Neural cell (in vitro differentiated cells): ENCODE measurements at regions not wholly inside any gene's neighbourhood (a gene's known extent, or its start where the extent isn't known, plus 50 kb on each side); places are given as distances from the start of the nearest gene placed in this dataset.
"Not testable (repeated sequence)": the region's sequence is repeated elsewhere in the genome, so short reads cannot be mapped to it uniquely, and the experiment has no call there.

Experiments used
- H2AFZ ChIP-seq: fragments of 200-600, 300-800 bp; sonication (generic), shearing (Covaris generic); 2 replicates; pipeline ENCODE4 v1.6.0; 2014; ENCODE audit warnings: low read depth, mild to moderate bottlenecking, antibody characterized with exemption, low read length, moderate library complexity
- H3F3A ChIP-seq: fragments of 200-600 bp; shearing (Covaris generic); 2 replicates; pipeline ENCODE4 v1.6.1; 2016; ENCODE audit warnings: mild to moderate bottlenecking, moderate library complexity, mixed read lengths, antibody characterized with exemption, low read length; ENCODE audit not compliant: insufficient read depth, poor library complexity, severe bottlenecking
- H3K27ac ChIP-seq: fragments of 200-600, 300-800 bp; sonication (generic), shearing (Covaris generic); 2 replicates; pipeline ENCODE4 v1.5.1; 2014; ENCODE audit warnings: mild to moderate bottlenecking, low read length, moderate library complexity
- H3K27me3 ChIP-seq: fragments of 300-800, 200-600 bp; sonication (generic), shearing (Covaris generic); 2 replicates; pipeline ENCODE4 v1.6.0; 2014; ENCODE audit warnings: mild to moderate bottlenecking, low read depth, low read length, moderate library complexity; ENCODE audit not compliant: insufficient read depth
- H3K36me3 ChIP-seq: fragments of 300-800, 200-600 bp; sonication (generic), shearing (Covaris generic); 2 replicates; pipeline ENCODE4 v1.5.1; 2014; ENCODE audit warnings: mild to moderate bottlenecking, antibody characterized with exemption, low read length, moderate library complexity; ENCODE audit not compliant: insufficient read depth
- H3K4me2 ChIP-seq: fragments of 300-800, 200-600 bp; sonication (generic), shearing (Covaris generic); 2 replicates; pipeline ENCODE4 v1.6.0; 2014; ENCODE audit warnings: mild to moderate bottlenecking, low read length
- H3K4me3 ChIP-seq: fragments of 300-800, 200-600 bp; sonication (generic), shearing (Covaris generic); 2 replicates; pipeline ENCODE4 v1.5.1; 2014; ENCODE audit warnings: mild to moderate bottlenecking, low read length, moderate library complexity
- H3K79me2 ChIP-seq: fragments of 200-600 bp; shearing (Covaris generic); replicated peaks from 2 replicates; pipeline ENCODE4 v1.6.0; 2014; ENCODE audit warnings: mild to moderate bottlenecking, low read length, moderate library complexity; ENCODE audit not compliant: insufficient read depth
- H3K9ac ChIP-seq: fragments of 300-800, 200-600 bp; sonication (generic), shearing (Covaris generic); 2 replicates; pipeline ENCODE4 v1.6.1; 2016; ENCODE audit warnings: mild to moderate bottlenecking, low read length, mixed read lengths
- H3K9me2 ChIP-seq: fragments of 200-600 bp; shearing (Covaris generic); 2 replicates; pipeline ENCODE4 v1.6.1; 2016; ENCODE audit warnings: mild to moderate bottlenecking, low read length, mixed read lengths; ENCODE audit not compliant: insufficient read depth
- H3K9me3 ChIP-seq: fragments of 200-600, 300-800 bp; sonication (generic), shearing (Covaris generic); 2 replicates; pipeline ENCODE4 v1.6.1; 2016; ENCODE audit warnings: mild to moderate bottlenecking, mixed run types, low read length, moderate library complexity, mixed read lengths
- H4K20me1 ChIP-seq: fragments of 200-600 bp; shearing (Covaris generic); 2 replicates; pipeline ENCODE4 v1.6.1; 2016; ENCODE audit warnings: mild to moderate bottlenecking, mixed run types; ENCODE audit not compliant: insufficient read depth
- CTCF ChIP-seq: fragments of 450-650 bp; IDR thresholded peaks from 2 replicates; pipeline ENCODE4 v1.5.1; 2014; ENCODE audit warnings: antibody characterized with exemption, mild to moderate bottlenecking, moderate library complexity; ENCODE audit not compliant: poor library complexity, severe bottlenecking
- EP300 ChIP-seq: fragments of 450-650 bp; conservative IDR thresholded peaks from 2 replicates; pipeline ENCODE4 v1.6.1; 2014; ENCODE audit warnings: antibody characterized with exemption, mild to moderate bottlenecking, moderate library complexity; ENCODE audit not compliant: poor library complexity, severe bottlenecking
- EZH2 ChIP-seq: fragments of 200-600, 300-800 bp; shearing (Covaris generic), sonication (generic); IDR thresholded peaks from 2 replicates; pipeline ENCODE4 v1.6.1; 2014; ENCODE audit warnings: antibody characterized with exemption, low read length, borderline replicate concordance, mild to moderate bottlenecking; ENCODE audit not compliant: insufficient read depth, poor library complexity, severe bottlenecking
- MXI1 ChIP-seq: fragments of 450-650 bp; conservative IDR thresholded peaks from 2 replicates; pipeline ENCODE4 v1.6.1; 2014; ENCODE audit warnings: antibody characterized with exemption, mild to moderate bottlenecking; ENCODE audit not compliant: poor library complexity, severe bottlenecking
- POLR2AphosphoS5 ChIP-seq: IDR thresholded peaks from 2 replicates; pipeline ENCODE4 v1.6.1; 2012
- RAD21 ChIP-seq: fragments of 450-650 bp; conservative IDR thresholded peaks from 2 replicates; pipeline ENCODE4 v1.6.1; 2014; ENCODE audit warnings: antibody characterized with exemption, mild to moderate bottlenecking, moderate library complexity
- REST ChIP-seq: IDR thresholded peaks from 2 replicates; pipeline ENCODE4 v1.6.1; 2012; ENCODE audit warnings: borderline replicate concordance
- SMC3 ChIP-seq: fragments of 450-650 bp; conservative IDR thresholded peaks from 2 replicates; pipeline ENCODE4 v1.6.1; 2014; ENCODE audit warnings: antibody characterized with exemption, mild to moderate bottlenecking, moderate library complexity; ENCODE audit not compliant: poor library complexity
- TAF1 ChIP-seq: IDR thresholded peaks from 2 replicates; pipeline ENCODE4 v1.6.1; 2012; ENCODE audit warnings: low read depth

- no peak for TF ChIP-seq CTCF
- no peak for TF ChIP-seq RAD21
- H3K36me3 ChIP-seq, result no peaks in the 10 kb centered on the region
- H3K27ac ChIP-seq, result no peak overlapping the region
- H2AFZ ChIP-seq, result no peak overlapping the region
- no peaks in the 10 kb centered on the region for H3K9me2 ChIP-seq
- H3K79me2 ChIP-seq, result no peaks in the 10 kb centered on the region
- no peaks in the 10 kb centered on the region for H3K9me3 ChIP-seq
- H4K20me1 ChIP-seq, result no peaks in the 10 kb centered on the region
- no peak overlapping the region for H3K4me2 ChIP-seq
- no peaks in the 10 kb centered on the region for H3K27me3 ChIP-seq
- H3F3A ChIP-seq, result no peaks in the 10 kb centered on the region
- no peak overlapping the region for H3K9ac ChIP-seq
- no peak overlapping the region for H3K4me3 ChIP-seq
Observed at GRCh38 chr1:103441342-103441741, 84.2 kb upstream of the RNPC3 start.

- not testable (repeated sequence) for H3K36me3 ChIP-seq, H3K79me2 ChIP-seq, H3K9ac ChIP-seq, H3K27me3 ChIP-seq, H3K9me2 ChIP-seq, H3K4me3 ChIP-seq, H3K4me2 ChIP-seq, H3K9me3 ChIP-seq, H2AFZ ChIP-seq, H3K27ac ChIP-seq, H4K20me1 ChIP-seq, H3F3A ChIP-seq
Observed at GRCh38 chr1:103436568-103437100, 88.9 kb upstream of the RNPC3 start.

GRCh38 chr1:103435443-103435842 lies 90.1 kb upstream of the RNPC3 start:
- H3K79me2 ChIP-seq, result no peaks in the 10 kb centered on the region
- no peak overlapping the region for H3K4me2 ChIP-seq

GRCh38 chr1:103424650-103425049 lies 100.8 kb upstream of the RNPC3 start:
- Histone ChIP-seq H4K20me1 (no peaks in the 10 kb centered on the region), H3K9ac (no peak overlapping the region), H3K79me2 (no peaks in the 10 kb centered on the region), H3K4me2 (no peak overlapping the region), H3K4me3 (no peak overlapping the region), H3K9me2 (no peaks in the 10 kb centered on the region), H3K36me3 (no peaks in the 10 kb centered on the region), H2AFZ (no peak overlapping the region), H3F3A (no peaks in the 10 kb centered on the region), H3K9me3 (no peaks in the 10 kb centered on the region), H3K27ac (no peak overlapping the region), H3K27me3 (no peaks in the 10 kb centered on the region)
- TF ChIP-seq CTCF (no peak), EP300 (no peak), EZH2 (no peak), SMC3 (no peak), POLR2AphosphoS5 (no peak), MXI1 (no peak), RAD21 (no peak), TAF1 (no peak), REST (no peak)

More at GRCh38 chr1:103435443-103435842, 90.1 kb upstream of the RNPC3 start:
- Histone ChIP-seq H2AFZ (no peak overlapping the region), H3K4me3 (no peak overlapping the region), H3K9me2 (no peaks in the 10 kb centered on the region), H3K9ac (no peak overlapping the region), H3F3A (no peaks in the 10 kb centered on the region), H3K27me3 (no peaks in the 10 kb centered on the region), H3K9me3 (no peaks in the 10 kb centered on the region), H4K20me1 (no peaks in the 10 kb centered on the region), H3K36me3 (no peaks in the 10 kb centered on the region), H3K27ac (no peak overlapping the region)
- TF ChIP-seq POLR2AphosphoS5, result no peak
- no peak for TF ChIP-seq EZH2
- TF ChIP-seq MXI1, result no peak
